Memory B cell (primary cell): ENCODE measurements at regions not wholly inside any gene's neighbourhood (a gene's known extent, or its start where the extent isn't known, plus 50 kb on each side); places are given as distances from the start of the nearest gene placed in this dataset.

Source experiments
- ATAC-seq: fragments of 150-1000 bp; cut with Tn5 transposase; 2 replicates; pipeline ENCODE4 v1.10.0; 2021; ENCODE audit warnings: low read depth, mild to moderate bottlenecking, moderate library complexity
- DNase-seq, 2 donors: peaks; one replicate each; pipeline ENCODE4 v3.0.0; 2022; ENCODE audit warnings: low spot score in 2 of 2
- H3K27ac Mint-ChIP-seq: one replicate; pipeline ENCODE4 v1.8.0; 2022; ENCODE audit warnings: mild to moderate bottlenecking, moderate library complexity, mixed read lengths
- H3K27me3 Mint-ChIP-seq: one replicate; pipeline ENCODE4 v1.8.0; 2022; ENCODE audit warnings: mixed read lengths
- H3K36me3 Mint-ChIP-seq: one replicate; pipeline ENCODE4 v1.8.0; 2022; ENCODE audit warnings: mild to moderate bottlenecking, mixed read lengths
- H3K4me1 Mint-ChIP-seq: one replicate; pipeline ENCODE4 v1.8.0; 2022; ENCODE audit warnings: mixed read lengths
- H3K4me3 Mint-ChIP-seq: one replicate; pipeline ENCODE4 v1.8.0; 2022; ENCODE audit warnings: mild to moderate bottlenecking, moderate library complexity, mixed read lengths
- H3K9me3 Mint-ChIP-seq: one replicate; pipeline ENCODE4 v1.8.0; 2022; ENCODE audit warnings: mixed read lengths

DNA sequence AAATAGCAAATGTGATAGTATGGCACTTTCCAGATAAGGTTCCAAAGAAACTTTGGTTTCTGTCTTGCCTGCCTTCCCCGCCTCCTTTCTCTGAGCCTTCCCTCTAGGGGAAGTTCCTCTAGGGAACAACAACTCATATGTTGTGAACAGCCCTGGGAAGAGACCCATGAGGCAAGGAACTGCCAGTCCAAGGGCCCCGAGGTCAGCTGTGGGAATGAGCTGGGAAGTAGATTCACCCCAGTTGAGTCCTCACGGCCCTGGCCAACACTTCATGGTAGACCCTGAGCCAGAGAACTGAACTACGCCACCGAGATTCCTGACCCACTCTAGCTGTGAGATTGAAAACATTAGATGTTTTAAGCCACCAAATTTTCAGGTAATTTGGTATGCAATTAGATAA lies 154.5 kb upstream of the CCDC68 start:
- ATAC-seq (no peak), DNase-seq (no peak)
- H3K9me3 Mint-ChIP-seq = no peaks in the 10 kb centered on the region
- no peaks in the 10 kb centered on the region for H3K27me3 Mint-ChIP-seq
- peaks cover 15% of the 10 kb centered on the region for H3K4me1 Mint-ChIP-seq
- peaks cover 1% of the 10 kb centered on the region for H3K36me3 Mint-ChIP-seq
- no peak overlapping the region for H3K4me3 Mint-ChIP-seq
- no peak overlapping the region for H3K27ac Mint-ChIP-seq

DNA sequence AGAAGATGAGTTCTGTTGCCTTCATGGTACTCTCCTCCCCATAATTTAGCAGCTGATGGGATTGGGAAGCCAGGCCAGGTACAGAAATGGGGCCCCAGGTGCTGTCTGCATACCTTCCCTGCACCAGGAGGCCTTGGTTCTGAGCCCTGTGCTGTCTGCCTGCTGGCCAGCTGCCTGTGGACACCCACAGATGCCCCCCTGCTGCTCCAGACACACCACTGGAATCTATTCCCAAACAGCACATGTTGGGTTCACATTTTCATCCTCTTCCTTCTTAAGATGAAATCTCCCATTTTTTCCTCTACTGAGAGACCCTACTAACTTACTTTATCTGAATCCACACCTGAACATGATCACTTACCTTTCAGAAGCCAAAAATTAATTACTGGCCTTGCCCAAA lies 152.0 kb upstream of the CCDC68 start:
- ATAC-seq (no peak), DNase-seq (no peak)
- peaks cover 1% of the 10 kb centered on the region for H3K36me3 Mint-ChIP-seq
- no peaks in the 10 kb centered on the region for H3K9me3 Mint-ChIP-seq
- H3K27ac Mint-ChIP-seq = no peak overlapping the region
- peaks cover 15% of the 10 kb centered on the region for H3K4me1 Mint-ChIP-seq
- H3K4me3 Mint-ChIP-seq = no peak overlapping the region
- H3K27me3 Mint-ChIP-seq = no peaks in the 10 kb centered on the region

DNA sequence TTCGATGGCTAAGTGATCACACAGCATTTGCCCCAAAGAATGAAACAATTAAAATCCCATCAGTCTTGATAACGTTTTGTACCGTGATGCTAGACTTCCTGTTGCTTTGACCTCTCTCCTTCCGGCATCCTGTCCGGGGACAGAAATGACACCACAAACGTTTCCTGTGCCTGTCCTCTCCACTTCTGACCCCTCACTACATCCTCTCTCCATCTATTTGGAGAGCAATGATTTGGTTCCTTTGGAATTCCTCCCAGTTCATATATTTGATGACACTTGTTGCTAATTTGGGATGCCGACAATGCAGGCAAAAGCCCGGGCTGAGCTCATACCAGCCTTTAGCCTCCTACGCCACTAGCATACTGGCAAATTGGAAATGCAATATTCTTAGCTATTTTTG lies 151.2 kb upstream of the CCDC68 start:
- no peak overlapping the region for H3K27ac Mint-ChIP-seq

DNA sequence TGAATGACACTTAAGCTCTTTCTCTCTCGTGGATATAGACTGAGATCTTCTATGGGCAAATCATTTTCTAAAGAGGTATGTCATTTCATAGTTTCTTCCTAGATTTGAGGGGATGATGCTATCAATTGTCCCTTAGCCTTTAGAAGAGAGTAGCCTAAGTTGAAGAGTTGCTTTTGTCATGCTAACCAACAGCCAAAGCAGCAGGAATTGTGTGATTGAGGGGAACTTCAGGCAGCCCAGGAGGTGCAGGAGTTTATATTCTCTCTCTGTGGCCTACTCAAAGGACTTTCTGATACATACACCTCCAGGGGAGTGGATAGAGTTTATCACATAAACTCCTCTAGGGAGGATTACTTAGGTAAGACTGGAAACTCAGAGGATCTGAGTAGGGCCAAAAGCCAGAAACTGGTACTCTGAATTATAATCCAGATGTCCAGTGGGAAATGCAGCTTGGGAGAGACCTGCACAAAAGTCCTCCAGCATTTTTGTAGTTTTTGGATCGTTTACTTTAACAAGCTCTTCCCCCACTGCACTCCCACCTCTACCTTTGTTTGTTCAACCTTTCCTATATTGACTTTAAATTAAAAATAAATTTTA lies 150.7 kb upstream of the CCDC68 start:
- Mint-ChIP-seq H3K27me3 (no peaks in the 10 kb centered on the region), H3K4me3 (no peak overlapping the region), H3K36me3 (peaks cover 1% of the 10 kb centered on the region), H3K27ac (no peak overlapping the region), H3K9me3 (no peaks in the 10 kb centered on the region), H3K4me1 (peaks cover 16% of the 10 kb centered on the region)
- ATAC-seq (no peak), DNase-seq (no peak)

More for the DNA sequence above, 151.2 kb upstream of the CCDC68 start:
- Mint-ChIP-seq H3K36me3 (peaks cover 1% of the 10 kb centered on the region), H3K9me3 (no peaks in the 10 kb centered on the region), H3K27me3 (no peaks in the 10 kb centered on the region), H3K4me3 (no peak overlapping the region), H3K4me1 (peaks cover 16% of the 10 kb centered on the region)
- ATAC-seq (no peak), DNase-seq (no peak)

DNA sequence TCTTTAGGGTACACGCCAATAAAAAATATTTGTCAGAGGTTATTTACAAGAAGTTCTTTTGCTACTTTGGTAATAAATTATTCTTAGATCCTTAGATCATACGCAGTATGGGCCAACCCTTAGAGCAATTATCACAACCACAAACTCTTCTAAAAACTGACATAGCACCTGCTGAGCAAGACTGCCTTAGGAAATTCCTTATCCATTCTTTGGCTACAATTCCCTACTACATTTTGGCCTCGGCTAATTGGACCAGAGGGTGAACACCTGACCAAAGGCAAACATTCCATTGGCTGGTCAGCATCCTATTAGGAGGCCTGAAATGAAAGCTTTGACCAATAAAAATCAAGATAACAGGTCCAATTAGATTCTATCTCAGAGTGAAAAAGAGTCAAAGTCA lies 147.6 kb upstream of the CCDC68 start:
- Mint-ChIP-seq H3K9me3 (peaks cover 1% of the 10 kb centered on the region), H3K36me3 (peaks cover 1% of the 10 kb centered on the region), H3K4me1 (peaks cover 21% of the 10 kb centered on the region), H3K27me3 (no peaks in the 10 kb centered on the region), H3K4me3 (no peak overlapping the region), H3K27ac (peak overlapping the region; percentile 97)
- ATAC-seq = peak; percentile 15
- DNase-seq = no peak

DNA sequence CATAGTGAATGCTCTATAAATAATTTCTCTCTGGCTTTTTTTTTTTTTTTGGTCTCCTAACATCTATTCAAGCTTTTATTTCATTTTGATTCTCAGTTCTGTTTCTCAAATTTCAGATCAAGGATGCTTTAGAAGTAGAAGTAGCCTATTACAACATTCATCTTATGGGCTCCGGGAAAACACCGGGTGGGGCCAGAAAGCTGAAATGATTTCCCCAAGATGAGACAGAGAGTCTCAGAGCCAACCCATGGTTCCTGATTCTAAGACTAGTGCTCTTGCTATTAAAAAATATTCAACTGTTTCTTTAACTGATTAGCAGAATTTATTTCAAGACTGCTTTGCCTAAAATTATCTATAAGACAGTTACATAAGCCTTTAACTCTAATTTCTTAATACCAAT lies 147.2 kb upstream of the CCDC68 start:
- H3K27ac Mint-ChIP-seq = peak overlapping the region; percentile 97
- H3K27me3 Mint-ChIP-seq = no peaks in the 10 kb centered on the region
- peak overlapping the region; percentile 56 for H3K4me3 Mint-ChIP-seq
- peaks cover 24% of the 10 kb centered on the region for H3K4me1 Mint-ChIP-seq
- DNase-seq = peak in 1 of 2 donors; percentile 50
- peak; percentile 87 for ATAC-seq
- peaks cover 1% of the 10 kb centered on the region for H3K9me3 Mint-ChIP-seq
- peaks cover 1% of the 10 kb centered on the region for H3K36me3 Mint-ChIP-seq

DNA sequence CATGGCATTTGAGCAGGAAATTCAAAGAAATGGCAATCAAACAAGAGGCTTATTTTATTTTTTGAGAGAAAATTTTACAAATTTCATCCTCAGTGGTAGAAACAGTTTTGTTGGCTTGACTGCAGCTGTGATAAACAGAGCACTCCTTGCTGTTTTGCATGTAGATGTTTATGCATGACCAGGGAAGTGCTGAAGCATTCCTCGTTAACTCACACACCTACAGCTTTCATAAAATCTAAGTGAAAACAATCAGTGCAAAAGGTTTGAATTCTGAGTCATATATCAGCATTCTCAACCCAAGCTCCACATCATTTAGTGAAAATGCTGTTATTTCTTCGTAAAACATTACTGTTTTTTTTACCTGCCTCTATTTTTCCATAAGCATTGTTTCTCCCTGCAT lies 146.6 kb upstream of the CCDC68 start:
- Mint-ChIP-seq H3K4me1 (peaks cover 25% of the 10 kb centered on the region), H3K27ac (peak overlapping the region; percentile 97), H3K36me3 (peaks cover 1% of the 10 kb centered on the region), H3K9me3 (peaks cover 1% of the 10 kb centered on the region), H3K27me3 (no peaks in the 10 kb centered on the region), H3K4me3 (peak overlapping the region; percentile 56)
- ATAC-seq (peak; percentile 56), DNase-seq (no peak)

DNA sequence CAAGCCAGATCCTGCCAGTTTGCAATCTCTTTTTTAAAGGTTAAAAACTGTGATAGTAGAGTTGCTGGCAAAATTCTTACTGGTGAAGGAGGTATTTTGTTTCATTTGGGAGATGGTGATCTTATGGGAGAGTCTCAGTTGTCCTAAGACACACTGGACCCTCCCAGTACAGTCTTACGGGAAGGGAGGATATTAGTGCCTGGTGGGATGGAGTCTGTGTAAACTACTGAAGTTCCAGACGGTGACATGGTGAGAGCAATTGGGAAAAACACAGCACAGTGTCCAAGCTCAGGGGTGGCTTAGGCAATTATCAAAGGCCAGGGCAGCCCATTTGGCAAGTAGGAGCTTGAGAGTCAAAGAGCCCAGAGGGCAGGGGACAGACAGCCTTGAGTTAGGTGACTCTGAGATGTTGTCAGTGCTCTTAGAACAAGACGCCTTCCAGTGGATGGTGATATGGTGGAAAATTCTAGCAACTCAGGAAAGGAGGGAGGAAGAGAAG lies 143.7 kb upstream of the CCDC68 start:
- H3K27me3 Mint-ChIP-seq = no peaks in the 10 kb centered on the region
- peaks cover 1% of the 10 kb centered on the region for H3K9me3 Mint-ChIP-seq
- H3K36me3 Mint-ChIP-seq = no peaks in the 10 kb centered on the region
- H3K27ac Mint-ChIP-seq = peak overlapping the region; percentile 97
- DNase-seq (no peak), ATAC-seq (no peak)
- H3K4me1 Mint-ChIP-seq = peaks cover 23% of the 10 kb centered on the region
- no peak overlapping the region for H3K4me3 Mint-ChIP-seq

DNA sequence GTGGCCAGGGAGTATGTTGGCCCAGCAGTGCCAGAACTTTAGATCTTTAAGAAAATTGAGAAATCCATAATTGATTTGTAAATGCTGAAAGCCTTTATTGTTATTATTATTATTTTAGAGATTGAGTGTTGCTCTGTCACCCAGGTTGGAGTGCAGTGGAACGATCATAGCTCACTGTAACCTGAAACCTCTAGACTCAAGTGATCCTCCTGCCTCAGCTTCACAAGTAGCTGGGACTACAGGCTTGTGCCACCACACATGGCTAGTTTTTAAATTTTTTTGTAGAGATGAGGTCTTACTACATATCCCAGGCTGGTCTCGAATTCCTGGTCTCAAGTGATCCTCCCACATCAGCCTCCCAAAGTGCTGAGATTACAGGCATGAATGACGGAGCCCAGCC lies 143.2 kb upstream of the CCDC68 start:
- Mint-ChIP-seq H3K27me3 (no peaks in the 10 kb centered on the region), H3K4me1 (peaks cover 26% of the 10 kb centered on the region), H3K36me3 (peaks cover 2% of the 10 kb centered on the region), H3K4me3 (no peak overlapping the region), H3K27ac (peak overlapping the region; percentile 97), H3K9me3 (peaks cover 1% of the 10 kb centered on the region)
- DNase-seq (no peak), ATAC-seq (no peak)

DNA sequence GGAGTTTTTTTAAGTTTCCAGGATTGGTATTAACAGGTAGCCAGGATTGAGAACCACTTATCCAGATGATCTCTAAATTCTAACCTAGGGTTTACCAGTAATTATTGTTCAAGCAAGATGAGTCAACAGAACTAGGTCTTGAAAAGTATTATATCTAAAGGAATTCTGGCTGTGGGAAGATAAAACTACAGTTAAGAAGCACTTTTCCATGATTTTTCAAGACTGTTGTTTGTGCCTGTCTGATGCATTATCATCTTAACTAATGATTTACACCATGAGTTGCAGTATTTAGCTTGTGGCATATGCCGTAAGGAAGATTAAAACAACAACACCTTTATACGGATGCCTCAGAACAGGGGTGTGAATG lies 142.2 kb upstream of the CCDC68 start:
- Mint-ChIP-seq H3K27me3 (no peaks in the 10 kb centered on the region), H3K9me3 (peaks cover 1% of the 10 kb centered on the region), H3K36me3 (peaks cover 2% of the 10 kb centered on the region), H3K27ac (peak overlapping the region; percentile 97), H3K4me3 (peak overlapping the region; percentile 70), H3K4me1 (peaks cover 30% of the 10 kb centered on the region)
- DNase-seq (no peak), ATAC-seq (no peak)

DNA sequence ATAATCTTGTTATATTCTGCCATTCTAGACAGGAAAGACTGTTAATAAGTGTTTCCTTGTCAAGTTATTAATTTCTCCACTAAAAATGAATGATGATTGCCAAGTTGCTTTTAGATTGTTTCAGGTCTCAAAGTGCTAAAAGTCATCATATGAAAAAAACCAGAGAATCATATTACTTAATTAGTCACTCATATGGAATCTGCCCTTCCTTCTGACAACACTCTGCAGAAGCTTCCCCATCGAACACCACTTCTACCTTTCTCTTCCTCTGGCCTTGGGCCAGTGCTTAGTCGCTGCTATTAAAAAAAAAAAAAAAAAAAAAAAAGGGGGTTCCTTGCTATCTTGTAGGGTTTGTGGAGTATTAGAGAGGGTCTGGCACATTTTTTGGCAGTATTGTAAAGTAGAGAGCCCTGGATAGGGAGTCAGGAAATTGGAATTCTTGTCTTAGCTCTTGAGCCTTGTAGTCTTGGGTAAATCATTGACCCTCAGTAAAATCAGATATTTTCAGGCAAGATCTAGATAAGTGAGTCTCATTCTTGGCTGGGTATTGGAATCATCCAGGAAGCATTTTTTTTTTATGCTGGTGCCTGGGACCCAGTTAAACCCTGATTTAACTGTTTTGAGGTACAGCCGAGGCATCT lies 141.7 kb upstream of the CCDC68 start:
- H3K36me3 Mint-ChIP-seq = peaks cover 2% of the 10 kb centered on the region

DNA sequence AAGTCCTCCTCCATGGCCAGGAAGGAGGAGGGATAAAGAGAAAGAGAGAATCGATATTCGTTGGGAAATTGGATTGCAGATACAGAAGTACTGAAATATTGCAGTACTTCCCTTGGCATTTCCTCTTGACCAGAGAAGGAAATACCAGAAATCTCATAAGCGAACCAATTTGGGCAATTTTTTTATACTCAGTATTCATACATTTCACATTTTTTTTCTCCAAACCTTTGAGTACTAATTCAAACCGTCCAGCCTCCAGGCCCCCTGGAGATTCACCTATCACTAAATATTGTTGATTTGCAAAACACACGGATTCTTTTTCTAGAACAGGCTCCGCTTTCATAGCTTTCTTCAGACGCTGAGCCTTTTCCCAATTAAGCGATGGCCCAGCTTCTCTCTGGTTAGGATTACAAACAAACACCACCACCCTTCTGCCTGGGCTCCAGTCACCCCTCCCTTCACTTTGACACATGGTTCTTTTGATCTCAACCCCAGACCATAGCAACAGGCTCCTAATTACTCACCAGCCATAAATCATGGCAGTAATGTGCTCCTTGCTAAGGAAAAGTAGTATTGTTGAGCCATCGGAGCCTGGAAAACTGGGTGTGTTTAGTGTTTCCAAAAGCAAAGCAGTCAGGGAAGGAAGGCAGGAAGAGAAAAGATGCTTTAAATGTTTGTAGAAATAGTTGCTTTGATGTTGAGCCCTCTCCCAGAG lies 138.4 kb upstream of the CCDC68 start:
- Mint-ChIP-seq H3K9me3 (no peaks in the 10 kb centered on the region), H3K27me3 (no peaks in the 10 kb centered on the region), H3K27ac (no peak overlapping the region), H3K36me3 (peaks cover 2% of the 10 kb centered on the region), H3K4me3 (no peak overlapping the region), H3K4me1 (peaks cover 47% of the 10 kb centered on the region)
- ATAC-seq = no peak
- DNase-seq = no peak

More for the DNA sequence above, 141.7 kb upstream of the CCDC68 start:
- DNase-seq (no peak), ATAC-seq (no peak)
- H3K4me3 Mint-ChIP-seq = peak overlapping the region; percentile 52
- H3K27me3 Mint-ChIP-seq = no peaks in the 10 kb centered on the region
- H3K27ac Mint-ChIP-seq = peak overlapping the region; percentile 80
- peaks cover 29% of the 10 kb centered on the region for H3K4me1 Mint-ChIP-seq
- peaks cover 1% of the 10 kb centered on the region for H3K9me3 Mint-ChIP-seq

DNA sequence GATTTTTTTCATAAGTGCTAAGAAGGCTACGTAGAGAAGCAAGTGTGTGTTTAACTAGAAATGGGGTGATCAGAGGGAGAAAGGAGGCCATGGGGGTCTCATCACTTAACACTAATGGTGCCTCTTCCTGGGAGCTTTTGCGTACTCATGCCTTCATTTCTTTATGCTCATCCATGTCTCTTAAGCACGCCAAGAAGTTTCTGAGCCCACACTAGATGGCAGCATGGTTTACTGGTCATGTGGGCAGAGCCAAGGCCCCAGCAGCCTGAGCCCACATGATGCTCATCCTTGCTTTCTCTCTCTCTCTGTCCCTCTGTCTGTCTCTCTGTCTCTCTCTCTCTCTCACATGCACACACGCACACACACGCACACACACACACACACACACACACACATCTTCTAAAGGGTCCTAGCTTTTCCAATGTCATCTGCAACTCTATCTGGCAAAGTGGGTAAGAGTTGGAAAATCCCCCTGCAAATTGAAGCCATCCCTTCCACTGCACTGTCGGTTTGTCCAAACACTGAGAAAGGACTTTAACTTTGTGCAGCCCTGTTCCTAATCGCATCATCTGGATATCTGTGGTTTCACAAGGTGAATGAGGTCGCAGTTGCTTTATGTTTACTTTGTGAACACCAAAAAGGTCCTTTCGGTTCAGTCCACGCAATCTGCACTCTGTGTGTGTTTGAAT lies 137.1 kb upstream of the CCDC68 start:
- Mint-ChIP-seq H3K4me1 (peaks cover 48% of the 10 kb centered on the region), H3K27ac (peak overlapping the region; percentile 84), H3K9me3 (no peaks in the 10 kb centered on the region), H3K36me3 (peaks cover 2% of the 10 kb centered on the region), H3K27me3 (no peaks in the 10 kb centered on the region), H3K4me3 (no peak overlapping the region)
- DNase-seq = peak in 1 of 2 donors; percentile 32
- ATAC-seq = peak; percentile 86

DNA sequence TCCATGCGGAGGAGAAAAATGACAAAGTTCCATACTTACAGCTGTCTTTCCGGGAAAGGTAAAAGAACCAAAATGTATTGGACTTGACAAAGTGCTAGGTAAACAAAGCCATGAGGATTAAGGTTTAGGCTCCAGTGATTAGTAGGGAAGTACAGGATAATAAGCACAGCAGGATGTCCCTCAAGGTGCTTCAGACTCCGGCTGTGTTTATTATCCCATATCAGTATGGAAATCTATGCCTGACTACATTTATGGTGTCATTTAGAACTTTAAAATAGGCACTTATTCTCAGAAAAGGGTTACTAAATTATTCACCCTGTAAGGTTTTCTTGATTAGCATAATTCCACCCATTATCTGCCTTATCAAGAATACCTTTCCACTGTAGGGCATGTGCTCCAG lies 136.3 kb upstream of the CCDC68 start:
- no peaks in the 10 kb centered on the region for H3K9me3 Mint-ChIP-seq
- ATAC-seq (no peak), DNase-seq (no peak)
- peak overlapping the region; percentile 75 for H3K4me3 Mint-ChIP-seq
- peak overlapping the region; percentile 84 for H3K27ac Mint-ChIP-seq
- no peaks in the 10 kb centered on the region for H3K27me3 Mint-ChIP-seq
- peaks cover 2% of the 10 kb centered on the region for H3K36me3 Mint-ChIP-seq
- H3K4me1 Mint-ChIP-seq = peaks cover 44% of the 10 kb centered on the region
